NT2/D1 (cell line): ENCODE measurements at regions not wholly inside any gene's neighbourhood (a gene's known extent, or its start where the extent isn't known, plus 50 kb on each side); places are given as distances from the start of the nearest gene placed in this dataset.
"Not testable (repeated sequence)": the region's sequence is repeated elsewhere in the genome, so short reads cannot be mapped to it uniquely, and the experiment has no call there.

Source experiments
- DNase-seq: peaks from one replicate; pipeline ENCODE4 v3.0.0-alpha.2; 2011; ENCODE audit warnings: low read depth, low spot score
- H3K27me3 ChIP-seq: 2 replicates; pipeline ENCODE4 v1.6.0; 2011; ENCODE audit warnings: mild to moderate bottlenecking; ENCODE audit not compliant: insufficient read length, insufficient read depth
- H3K36me3 ChIP-seq: 2 replicates; pipeline ENCODE4 v1.6.1; 2011; ENCODE audit warnings: mild to moderate bottlenecking, low read length, mixed read lengths; ENCODE audit not compliant: insufficient read depth, insufficient read length
- H3K4me1 ChIP-seq: 2 replicates; pipeline ENCODE4 v1.5.1; 2011; ENCODE audit not compliant: insufficient read depth, insufficient read length
- H3K4me3 ChIP-seq: 2 replicates; pipeline ENCODE4 v1.5.1; 2011; ENCODE audit warnings: low read depth; ENCODE audit not compliant: insufficient read length
- H3K9ac ChIP-seq: 2 replicates; pipeline ENCODE4 v1.6.0; 2011; ENCODE audit warnings: low read depth; ENCODE audit not compliant: insufficient read length
- H3K9me3 ChIP-seq: 2 replicates; pipeline ENCODE4 v1.5.1; 2011; ENCODE audit warnings: mild to moderate bottlenecking, low read length; ENCODE audit not compliant: insufficient read depth
- SUZ12 ChIP-seq: IDR thresholded peaks from 2 replicates; pipeline ENCODE4 v1.6.1; 2011; ENCODE audit not compliant: insufficient read length, insufficient read depth; ENCODE audit errors: extremely low read depth
- YY1 ChIP-seq: IDR thresholded peaks from 2 replicates; pipeline ENCODE4 v1.6.1; 2011; ENCODE audit not compliant: insufficient read length, insufficient read depth
- ZNF274 ChIP-seq: IDR thresholded peaks from 2 replicates; pipeline ENCODE4 v1.6.1; 2011; ENCODE audit warnings: mild to moderate bottlenecking, low read depth, low read length

DNA sequence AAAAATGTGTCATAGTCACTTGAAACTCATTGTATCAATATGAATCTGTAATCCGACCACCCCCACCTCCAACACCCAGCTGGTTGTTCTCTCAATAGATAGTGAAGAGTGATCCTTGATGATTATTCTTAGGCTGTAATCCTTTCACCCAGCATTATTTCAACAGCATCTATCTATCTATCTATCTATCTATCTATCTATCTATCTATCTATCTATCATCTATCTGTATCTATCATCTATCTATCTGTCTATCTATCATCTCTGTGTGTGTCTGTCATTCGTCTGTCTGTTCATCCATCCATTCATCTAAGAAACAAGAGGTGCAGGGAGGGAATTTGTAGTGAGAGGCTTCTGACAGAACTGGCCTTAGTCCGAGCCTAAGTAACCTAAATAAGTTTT, 78.7 kb upstream of the IGSF10 start:
- no peaks in the 10 kb centered on the region for H3K36me3 ChIP-seq
- TF ChIP-seq ZNF274 (no peak), YY1 (no peak), SUZ12 (no peak)
- no peaks in the 10 kb centered on the region for H3K27me3 ChIP-seq
- no peak overlapping the region for H3K4me3 ChIP-seq
- no peak overlapping the region for H3K9ac ChIP-seq
- no peaks in the 10 kb centered on the region for H3K4me1 ChIP-seq
- no peaks in the 10 kb centered on the region for H3K9me3 ChIP-seq
- no peak for DNase-seq

- no peaks in the 10 kb centered on the region for H3K9me3 ChIP-seq
- H3K36me3 ChIP-seq = no peaks in the 10 kb centered on the region
- no peaks in the 10 kb centered on the region for H3K4me1 ChIP-seq
- no peak overlapping the region for H3K4me3 ChIP-seq
- H3K27me3 ChIP-seq = no peaks in the 10 kb centered on the region
- no peak overlapping the region for H3K9ac ChIP-seq
- TF ChIP-seq YY1 (no peak), SUZ12 (no peak), ZNF274 (no peak)
- DNase-seq = no peak
These were observed 77.9 kb upstream of the IGSF10 start for GRCh38 chr3:151538456-151539393.

DNA sequence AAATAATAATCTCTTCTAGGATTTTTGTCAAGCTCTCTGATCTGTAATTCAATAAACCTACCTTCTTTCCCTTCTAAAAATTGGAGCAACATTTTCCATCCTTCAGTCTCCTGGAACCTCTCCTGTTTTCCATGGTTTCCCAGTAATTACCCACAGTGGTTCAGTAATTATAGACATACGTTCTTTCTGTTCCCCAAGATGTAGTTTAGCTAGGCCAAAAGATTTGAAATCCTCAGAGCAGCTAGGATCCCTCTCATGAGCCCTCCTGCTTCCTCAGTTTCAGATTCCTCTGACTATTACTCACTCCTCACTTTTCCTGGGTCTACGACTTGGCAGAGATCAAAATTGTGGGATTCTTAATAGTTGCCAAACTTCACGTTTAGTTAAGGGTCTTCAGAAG, 76.9 kb upstream of the IGSF10 start:
- H3K4me3 ChIP-seq = no peak overlapping the region
- no peaks in the 10 kb centered on the region for H3K9me3 ChIP-seq
- H3K36me3 ChIP-seq = no peaks in the 10 kb centered on the region
- no peaks in the 10 kb centered on the region for H3K27me3 ChIP-seq
- DNase-seq = no peak
- H3K9ac ChIP-seq = no peak overlapping the region
- H3K4me1 ChIP-seq = no peaks in the 10 kb centered on the region
- TF ChIP-seq ZNF274 (no peak), SUZ12 (no peak), YY1 (no peak)

GRCh38 chr3:151526757-151527156, 65.9 kb upstream of the IGSF10 start:
- H3K36me3 ChIP-seq = no peaks in the 10 kb centered on the region
- no peak overlapping the region for H3K9ac ChIP-seq
- TF ChIP-seq ZNF274 = no peak
- TF ChIP-seq YY1 = no peak
- TF ChIP-seq SUZ12 = no peak
- no peaks in the 10 kb centered on the region for H3K9me3 ChIP-seq
- no peak overlapping the region for H3K4me3 ChIP-seq
- H3K4me1 ChIP-seq = no peaks in the 10 kb centered on the region
- no peaks in the 10 kb centered on the region for H3K27me3 ChIP-seq
- DNase-seq = no peak

GRCh38 chr3:151520105-151520504, 59.2 kb upstream of the IGSF10 start:
- no peak for DNase-seq
- H3K9me3 ChIP-seq = no peaks in the 10 kb centered on the region
- no peaks in the 10 kb centered on the region for H3K36me3 ChIP-seq
- no peaks in the 10 kb centered on the region for H3K27me3 ChIP-seq
- no peaks in the 10 kb centered on the region for H3K4me1 ChIP-seq
- H3K9ac ChIP-seq = no peak overlapping the region
- no peak overlapping the region for H3K4me3 ChIP-seq
- TF ChIP-seq YY1 = no peak
- TF ChIP-seq ZNF274 = no peak
- no peak for TF ChIP-seq SUZ12

- H3K4me3 ChIP-seq, H3K4me1 ChIP-seq, H3K27me3 ChIP-seq: not testable (repeated sequence)
These were observed 50.6 kb upstream of the IGSF10 start for GRCh38 chr3:151511433-151511832.

More at GRCh38 chr3:151511433-151511832, 50.6 kb upstream of the IGSF10 start:
- not testable (repeated sequence) for H3K36me3 ChIP-seq, DNase-seq, H3K9ac ChIP-seq, H3K9me3 ChIP-seq
